Inflammatory macrophage (primary cell): ENCODE measurements at regions not wholly inside any gene's neighbourhood (a gene's known extent, or its start where the extent isn't known, plus 50 kb on each side); places are given as distances from the start of the nearest gene placed in this dataset.

ENCODE experiments used
- DNase-seq, 2 donors: peaks; one replicate each; pipeline ENCODE4 v3.0.0-alpha.2; 2020 to 2022

DNA sequence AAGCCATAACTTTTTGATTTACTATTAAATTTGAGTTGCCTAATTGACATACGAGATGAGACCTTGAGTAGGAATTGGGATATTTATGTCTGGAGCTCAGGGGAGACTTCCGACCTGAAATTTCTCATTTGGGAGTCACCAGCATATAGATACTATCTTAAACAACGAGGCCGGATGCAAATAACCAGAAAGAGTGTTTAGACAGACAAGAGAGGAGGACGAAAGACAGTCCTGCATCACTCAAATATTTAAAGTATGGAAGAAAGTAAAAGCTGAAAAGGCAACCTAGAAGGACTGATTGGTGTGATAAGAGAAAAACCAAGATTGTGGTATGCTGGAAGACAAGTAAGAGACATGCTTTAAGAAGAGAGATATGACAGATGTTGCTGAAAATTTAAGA, 675.0 kb upstream of the NUDT12 start:
- DNase-seq, result no peak

DNA sequence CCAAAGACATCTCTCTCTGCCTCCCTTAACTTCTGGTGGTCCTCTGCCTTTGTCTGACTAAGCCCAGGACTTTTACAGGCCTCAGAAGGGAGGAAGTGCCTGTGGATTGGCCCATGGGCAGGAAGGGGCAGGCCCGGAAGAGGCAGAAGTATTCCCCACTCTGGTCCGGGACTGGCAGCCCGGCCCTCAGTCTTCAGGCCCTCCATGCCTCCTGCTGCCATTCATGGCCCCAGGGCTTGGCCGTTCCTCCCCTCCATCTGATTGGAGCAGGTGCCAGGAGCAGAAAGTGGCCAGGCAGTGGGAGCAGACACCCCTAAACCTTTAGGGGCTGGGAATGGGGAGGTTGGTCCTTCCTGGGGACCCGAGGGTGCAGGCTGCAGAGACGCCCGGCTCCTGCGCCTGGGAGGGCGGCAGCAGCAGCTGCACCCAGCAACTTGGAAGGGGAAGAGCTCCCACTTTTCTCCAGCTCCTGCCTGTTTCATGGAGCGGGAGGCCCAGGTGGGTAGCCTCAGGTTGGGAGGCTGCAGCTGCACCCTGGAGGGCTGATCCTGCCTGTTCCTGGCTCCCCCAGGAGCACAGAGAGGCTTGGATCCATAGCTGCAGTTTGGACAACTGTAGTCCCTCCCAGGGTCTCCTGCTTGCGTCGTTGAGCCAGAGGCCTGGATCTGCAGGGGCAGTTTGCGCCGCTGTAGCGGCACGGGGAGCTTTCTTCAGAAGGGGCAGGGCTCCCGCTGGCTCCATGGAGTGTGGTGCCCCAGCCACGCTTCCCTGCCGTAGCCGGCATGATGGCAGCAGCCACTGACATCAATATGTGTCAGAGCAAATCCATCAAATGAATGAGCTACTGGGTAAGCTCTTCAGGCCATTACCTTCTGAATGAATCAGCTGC, 661.5 kb upstream of the NUDT12 start:
- no peak for DNase-seq

DNA sequence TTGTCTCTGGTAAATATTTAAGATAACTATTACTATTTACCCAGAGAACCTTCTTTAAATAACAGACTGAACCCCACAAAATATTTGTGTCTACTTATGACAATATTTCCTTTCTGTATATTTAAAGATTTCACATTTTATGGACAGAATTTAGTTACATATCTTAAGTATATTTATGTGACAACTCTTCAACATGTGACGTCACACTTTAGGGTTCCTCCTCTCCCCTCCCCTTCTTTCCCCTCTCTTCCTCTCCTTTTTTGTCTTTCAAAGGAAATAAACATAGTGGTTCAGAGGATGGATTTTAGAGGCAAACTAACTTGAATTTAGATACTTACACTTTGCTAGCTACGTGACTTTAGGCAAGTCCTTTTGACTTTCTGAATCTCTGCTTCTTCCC, 655.6 kb upstream of the NUDT12 start:
- DNase-seq, result no peak

DNA sequence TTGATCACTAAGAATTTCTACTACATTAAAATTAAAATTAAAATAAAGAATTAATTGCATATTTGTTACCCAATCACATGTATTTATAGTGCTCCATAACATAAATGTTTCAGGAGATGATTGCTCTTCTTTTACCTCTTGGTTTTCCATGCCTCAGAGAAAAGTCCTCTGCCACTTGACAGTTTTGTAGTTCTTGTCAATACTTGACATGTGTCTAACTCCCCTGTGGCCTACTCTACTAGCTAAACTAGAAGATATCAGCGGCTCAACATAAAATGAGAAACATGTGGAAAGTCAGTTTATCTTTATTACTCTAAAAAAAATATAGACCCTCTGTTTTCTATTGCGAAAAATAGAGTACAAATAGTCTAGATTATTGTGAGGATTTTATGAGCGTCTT, 650.6 kb upstream of the NUDT12 start:
- DNase-seq, result no peak

DNA sequence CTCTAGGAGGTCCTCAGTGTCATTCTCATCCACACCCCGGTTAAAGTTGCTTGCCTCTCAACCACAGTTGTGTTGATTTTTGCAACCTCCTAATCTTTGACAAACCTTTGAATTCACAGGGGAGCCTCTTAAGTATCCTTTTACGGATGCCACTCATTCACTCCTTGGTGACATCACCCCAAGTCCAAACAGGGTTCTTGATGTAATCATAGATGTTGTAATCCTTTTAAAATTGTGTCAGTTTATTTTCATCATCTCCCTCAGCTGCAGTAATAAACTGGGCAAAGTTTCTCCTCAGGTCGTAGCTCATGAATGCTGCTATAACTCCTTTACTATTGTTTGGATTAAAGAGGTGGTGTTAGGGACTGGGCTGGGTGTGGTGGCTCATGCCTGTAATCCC, 637.2 kb upstream of the NUDT12 start:
- no peak for DNase-seq

DNA sequence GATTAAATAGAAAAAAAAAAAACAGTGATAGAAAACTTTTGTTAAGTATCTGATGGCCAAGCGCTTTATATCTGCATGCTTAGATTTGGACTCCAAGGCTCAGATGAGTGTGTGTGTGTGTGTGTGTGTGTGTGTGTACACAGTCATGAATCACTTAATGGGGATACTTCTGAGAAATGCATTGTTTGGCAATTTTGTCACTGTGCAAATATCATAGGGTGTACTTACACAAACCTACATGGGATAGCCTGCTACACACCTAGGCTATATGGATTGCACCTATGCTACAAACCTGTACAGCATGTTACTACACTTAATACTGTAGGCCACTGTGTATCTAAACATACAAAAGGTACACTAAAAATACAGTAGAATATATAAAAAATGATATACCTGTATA, 635.6 kb upstream of the NUDT12 start:
- no peak for DNase-seq

GRCh38 chr5:104189909-104190308, 627.3 kb upstream of the NUDT12 start:
- no peak for DNase-seq

GRCh38 chr5:104189031-104189430, 626.4 kb upstream of the NUDT12 start:
- DNase-seq, result no peak

DNA sequence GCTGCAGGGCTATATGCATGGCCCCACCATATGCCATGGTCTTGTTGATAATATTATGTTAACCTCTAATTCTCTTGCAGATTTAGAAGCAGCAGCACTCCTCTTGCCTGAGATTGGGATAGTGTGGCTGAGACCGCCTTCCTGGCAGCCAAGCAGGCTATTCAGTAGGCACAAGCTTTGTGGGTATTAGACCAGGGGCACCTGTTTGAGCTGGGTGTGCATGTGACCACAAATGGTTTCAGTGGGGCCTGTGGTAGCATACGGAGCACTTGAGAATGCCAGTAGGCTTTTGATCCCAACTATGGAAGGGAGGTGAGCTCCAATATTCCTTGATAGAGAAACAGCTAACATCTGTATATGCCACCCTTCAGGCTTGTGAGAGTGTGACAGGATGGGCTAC, 625.1 kb upstream of the NUDT12 start:
- no peak for DNase-seq

DNA sequence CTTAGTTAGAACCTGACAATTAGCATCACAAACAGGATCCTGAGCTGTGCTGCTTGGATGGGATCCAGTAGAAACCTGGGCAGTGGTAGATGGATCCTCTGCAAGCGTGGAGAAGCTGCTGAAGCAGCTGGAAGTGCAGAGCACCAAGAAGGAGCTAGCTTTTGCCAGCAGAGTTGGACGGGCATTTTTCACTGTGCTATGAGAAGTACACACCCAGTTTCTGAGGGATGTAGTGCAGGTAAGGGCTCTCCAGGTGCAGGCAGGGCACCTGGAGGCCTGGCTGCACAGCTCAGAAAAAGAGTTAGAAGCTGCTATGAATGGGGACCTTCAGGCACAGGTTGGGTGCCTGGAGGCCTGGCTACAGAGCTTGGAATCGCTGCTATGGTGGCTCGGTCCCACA, 623.9 kb upstream of the NUDT12 start:
- no peak for DNase-seq

GRCh38 chr5:104186100-104186499, 623.5 kb upstream of the NUDT12 start:
- DNase-seq, result no peak

- DNase-seq, result no peak
Measured at GRCh38 chr5:104184264-104184663, 621.7 kb upstream of the NUDT12 start.

- DNase-seq, result peak in 1 of 2 donors; percentile 19
Measured at GRCh38 chr5:104178829-104179456, 616.4 kb upstream of the NUDT12 start.

GRCh38 chr5:104178066-104178465, 615.5 kb upstream of the NUDT12 start:
- DNase-seq, result no peak

- DNase-seq, result no peak
Measured at GRCh38 chr5:104177651-104178050, 615.1 kb upstream of the NUDT12 start.

DNA sequence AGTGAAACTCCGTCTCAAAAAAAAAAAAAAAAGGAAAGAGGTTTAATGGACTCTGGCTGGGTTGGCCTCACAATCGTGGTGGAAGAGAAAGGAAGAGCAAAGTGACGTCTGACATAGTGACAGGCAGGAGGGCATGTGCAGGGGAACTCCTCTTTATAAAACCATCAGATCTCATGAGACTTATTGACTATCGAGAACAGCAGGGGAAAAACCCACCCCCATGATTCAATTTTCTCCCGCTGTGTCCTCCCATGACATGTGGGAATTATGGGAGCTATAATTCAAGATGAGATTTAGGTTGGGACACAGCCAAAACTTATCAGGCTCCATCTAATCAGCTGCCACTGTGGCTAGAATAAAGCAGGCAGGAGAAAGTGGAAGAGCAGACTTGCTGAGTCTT, 610.4 kb upstream of the NUDT12 start:
- no peak for DNase-seq

GRCh38 chr5:104171958-104172690, 609.5 kb upstream of the NUDT12 start:
- DNase-seq, result no peak

GRCh38 chr5:104170926-104171325, 608.3 kb upstream of the NUDT12 start:
- no peak for DNase-seq

GRCh38 chr5:104146652-104147051, 584.1 kb upstream of the NUDT12 start:
- DNase-seq, result no peak

GRCh38 chr5:104139840-104140239, 577.3 kb upstream of the NUDT12 start:
- DNase-seq, result no peak

DNA sequence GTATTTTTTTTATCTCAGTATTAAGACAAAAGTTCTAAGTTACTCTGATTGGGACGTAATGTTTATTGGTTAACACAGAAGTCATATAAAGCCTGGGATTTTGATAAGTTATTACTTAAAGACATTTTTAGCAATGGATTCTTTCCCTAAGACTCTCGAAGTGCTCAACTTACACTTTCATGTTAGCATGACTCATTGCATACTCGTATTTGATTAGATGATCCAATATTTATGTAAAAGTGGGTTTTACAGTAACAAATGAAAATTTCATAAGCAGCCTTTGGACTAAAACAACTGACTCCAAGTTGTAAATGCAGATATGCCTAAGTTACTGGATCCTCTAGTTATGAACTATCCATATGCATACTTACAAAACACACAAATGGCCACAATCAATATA, 567.7 kb upstream of the NUDT12 start:
- no peak for DNase-seq

GRCh38 chr5:104128348-104128747, 565.8 kb upstream of the NUDT12 start:
- DNase-seq, result no peak

GRCh38 chr5:104126980-104127379, 564.4 kb upstream of the NUDT12 start:
- DNase-seq, result no peak

DNA sequence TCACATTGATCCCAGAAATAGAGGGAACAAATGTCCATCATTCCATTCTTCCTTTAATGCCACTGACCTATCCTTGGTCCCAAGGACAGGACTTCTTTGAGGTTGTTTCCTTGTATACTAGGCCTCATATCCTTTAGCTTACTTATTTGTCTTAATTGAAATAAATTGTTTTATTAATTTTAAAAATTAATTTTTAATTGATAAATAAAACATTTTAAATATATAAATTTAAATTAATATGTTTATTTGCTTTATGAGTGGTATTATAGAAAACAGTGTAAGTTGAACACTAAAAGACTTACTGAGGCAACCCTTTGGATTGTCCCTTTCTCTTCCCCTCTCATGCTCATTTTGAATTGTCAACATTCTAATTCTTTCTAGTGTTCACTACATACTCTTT, 556.9 kb upstream of the NUDT12 start:
- DNase-seq, result no peak
